ENCODE measurements at regions not wholly inside any gene's neighbourhood (a gene's known extent, or its start where the extent isn't known, plus 50 kb on each side); places are given as distances from the start of the nearest gene placed in this dataset.

- Histone ChIP-seq H3K4me1 (ENCODE audit: control insufficient read depth in 2 of 2, insufficient read depth in 1 of 2, low read depth in 1 of 2, low read length in 2 of 2) (no peaks in the 10 kb centered on the region), H2BK5ac (ENCODE audit: low read length) (no peak overlapping the region), H2BK120ac (ENCODE audit: low read depth, low read length) (no peak overlapping the region), H3K9ac (ENCODE audit: low read depth, low read length, poor library complexity) (no peak overlapping the region), H3K4me3 (ENCODE audit: low read length in 2 of 2) (no peak overlapping the region), H3K14ac (ENCODE audit: low read length) (no peak overlapping the region), H3K79me1 (ENCODE audit: low read depth, low read length) (no peaks in the 10 kb centered on the region), H3K9me3 (replicated peaks in 1 of 2; ENCODE audit: control insufficient read depth in 2 of 2, insufficient read depth in 1 of 2, low read depth in 1 of 2, low read length in 2 of 2) (no peaks in the 10 kb centered on the region), H3K4me2 (ENCODE audit: insufficient read depth, low read length, poor library complexity, severe bottlenecking) (no peak overlapping the region), H2AFZ (ENCODE audit: low read length) (no peak overlapping the region), H3K27me3 (ENCODE audit: control insufficient read depth in 3 of 3, insufficient read depth in 3 of 3, low read depth in 1 of 3, low read length in 3 of 3) (no peaks in the 10 kb centered on the region), H3K18ac (ENCODE audit: low read length) (no peak overlapping the region), H3K4ac (ENCODE audit: low read length) (no peak overlapping the region), H3K27ac (replicated peaks; ENCODE audit: low read length) (no peak overlapping the region), H3K23ac (ENCODE audit: low read depth, low read length, poor library complexity) (no peak overlapping the region), H4K91ac (ENCODE audit: low read depth, low read length, poor library complexity) (no peak overlapping the region), H2AK5ac (ENCODE audit: low read depth, low read length) (no peak overlapping the region), H2BK12ac (ENCODE audit: low read length) (no peak overlapping the region), H3K36me3 (replicated peaks in 1 of 2; ENCODE audit: control insufficient read depth in 2 of 2, insufficient read depth in 2 of 2, low read length in 2 of 2) (no peaks in the 10 kb centered on the region), H2BK15ac (ENCODE audit: low read length) (no peak overlapping the region), H4K8ac (ENCODE audit: low read depth, low read length) (no peak overlapping the region)
- no CpG with 5 or more reads among the region's 1 CpG for WGBS, 2 donors (ENCODE audit: extremely low coverage in 2 of 2, insufficient read length in 2 of 2, insufficient replicate concordance in 1 of 2)
- no peak for DNase-seq (ENCODE audit: low spot score)
Observed at GRCh38 chr4:177921715-177922114, 479.5 kb upstream of the AGA start.

- Histone ChIP-seq H3K4me2 (ENCODE audit: insufficient read depth, low read length, poor library complexity, severe bottlenecking) (no peak overlapping the region), H3K36me3 (replicated peaks in 1 of 2; ENCODE audit: control insufficient read depth in 2 of 2, insufficient read depth in 2 of 2, low read length in 2 of 2) (no peaks in the 10 kb centered on the region), H2AK5ac (ENCODE audit: low read depth, low read length) (no peak overlapping the region), H4K91ac (ENCODE audit: low read depth, low read length, poor library complexity) (no peak overlapping the region), H3K27me3 (ENCODE audit: control insufficient read depth in 3 of 3, insufficient read depth in 3 of 3, low read depth in 1 of 3, low read length in 3 of 3) (no peaks in the 10 kb centered on the region), H3K18ac (ENCODE audit: low read length) (no peak overlapping the region), H3K4me1 (ENCODE audit: control insufficient read depth in 2 of 2, insufficient read depth in 1 of 2, low read depth in 1 of 2, low read length in 2 of 2) (no peaks in the 10 kb centered on the region), H2BK120ac (ENCODE audit: low read depth, low read length) (no peak overlapping the region), H3K4ac (ENCODE audit: low read length) (no peak overlapping the region), H2BK15ac (ENCODE audit: low read length) (no peak overlapping the region), H3K4me3 (ENCODE audit: low read length in 2 of 2) (no peak overlapping the region), H3K9me3 (replicated peaks in 1 of 2; ENCODE audit: control insufficient read depth in 2 of 2, insufficient read depth in 1 of 2, low read depth in 1 of 2, low read length in 2 of 2) (no peaks in the 10 kb centered on the region), H3K27ac (replicated peaks; ENCODE audit: low read length) (no peak overlapping the region), H2BK12ac (ENCODE audit: low read length) (no peak overlapping the region), H3K9ac (ENCODE audit: low read depth, low read length, poor library complexity) (no peak overlapping the region), H3K23ac (ENCODE audit: low read depth, low read length, poor library complexity) (no peak overlapping the region), H3K79me1 (ENCODE audit: low read depth, low read length) (no peaks in the 10 kb centered on the region), H3K14ac (ENCODE audit: low read length) (no peak overlapping the region), H4K8ac (ENCODE audit: low read depth, low read length) (no peak overlapping the region), H2BK5ac (ENCODE audit: low read length) (no peak overlapping the region), H2AFZ (ENCODE audit: low read length) (no peak overlapping the region)
- no peak for DNase-seq (ENCODE audit: low spot score)
Observed at GRCh38 chr4:177923888-177924287, 481.7 kb upstream of the AGA start.

GRCh38 chr4:177937041-177937440 is 494.8 kb upstream of the AGA start:
- DNase-seq (ENCODE audit: low spot score), result no peak
- H2BK120ac ChIP-seq (ENCODE audit: low read depth, low read length), result no peak overlapping the region
- no peak overlapping the region for H2AFZ ChIP-seq (ENCODE audit: low read length)
- H3K14ac ChIP-seq (ENCODE audit: low read length), result no peak overlapping the region
- no peak overlapping the region for H2BK5ac ChIP-seq (ENCODE audit: low read length)
- H3K4me1 ChIP-seq (ENCODE audit: control insufficient read depth in 2 of 2, insufficient read depth in 1 of 2, low read depth in 1 of 2, low read length in 2 of 2), result no peaks in the 10 kb centered on the region
- no CpG with 5 or more reads among the region's 5 CpGs for WGBS, 2 donors (ENCODE audit: extremely low coverage in 2 of 2, insufficient read length in 2 of 2, insufficient replicate concordance in 1 of 2)
- H3K9ac ChIP-seq (ENCODE audit: low read depth, low read length, poor library complexity), result no peak overlapping the region
- no peak overlapping the region for H3K4ac ChIP-seq (ENCODE audit: low read length)
- H3K4me3 ChIP-seq (ENCODE audit: low read length in 2 of 2), result no peak overlapping the region
- no peak overlapping the region for H3K23ac ChIP-seq (ENCODE audit: low read depth, low read length, poor library complexity)
- no peaks in the 10 kb centered on the region for H3K9me3 ChIP-seq (replicated peaks in 1 of 2; ENCODE audit: control insufficient read depth in 2 of 2, insufficient read depth in 1 of 2, low read depth in 1 of 2, low read length in 2 of 2)
- H2BK12ac ChIP-seq (ENCODE audit: low read length), result no peak overlapping the region
- H4K8ac ChIP-seq (ENCODE audit: low read depth, low read length), result no peak overlapping the region
- no peaks in the 10 kb centered on the region for H3K79me1 ChIP-seq (ENCODE audit: low read depth, low read length)
- no peak overlapping the region for H4K91ac ChIP-seq (ENCODE audit: low read depth, low read length, poor library complexity)
- no peak overlapping the region for H3K27ac ChIP-seq (replicated peaks; ENCODE audit: low read length)
- H3K4me2 ChIP-seq (ENCODE audit: insufficient read depth, low read length, poor library complexity, severe bottlenecking), result no peak overlapping the region
- no peaks in the 10 kb centered on the region for H3K27me3 ChIP-seq (ENCODE audit: control insufficient read depth in 3 of 3, insufficient read depth in 3 of 3, low read depth in 1 of 3, low read length in 3 of 3)
- H3K18ac ChIP-seq (ENCODE audit: low read length), result no peak overlapping the region
- no peaks in the 10 kb centered on the region for H3K36me3 ChIP-seq (replicated peaks in 1 of 2; ENCODE audit: control insufficient read depth in 2 of 2, insufficient read depth in 2 of 2, low read length in 2 of 2)
- no peak overlapping the region for H2AK5ac ChIP-seq (ENCODE audit: low read depth, low read length)
- H2BK15ac ChIP-seq (ENCODE audit: low read length), result no peak overlapping the region

DNA sequence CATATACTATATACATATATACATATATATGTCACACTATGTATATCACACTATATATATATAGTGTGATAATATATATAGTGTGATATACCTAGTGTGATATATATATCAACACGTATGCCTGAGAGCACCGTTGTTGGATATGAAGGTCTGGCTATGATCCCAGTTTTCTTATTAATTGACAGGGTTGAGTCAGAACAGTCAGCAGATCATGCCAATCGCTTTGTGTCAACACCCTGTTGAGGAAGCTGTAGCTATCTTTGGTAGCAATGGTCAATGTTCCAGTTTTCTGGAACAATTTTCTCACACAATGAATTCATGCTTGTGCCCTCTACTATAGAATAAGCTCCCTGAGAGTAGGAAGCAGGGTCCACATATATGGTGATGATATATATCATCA is 496.0 kb upstream of the AGA start:
- Histone ChIP-seq H2BK15ac (ENCODE audit: low read length) (no peak overlapping the region), H4K91ac (ENCODE audit: low read depth, low read length, poor library complexity) (no peak overlapping the region), H3K27me3 (ENCODE audit: control insufficient read depth in 3 of 3, insufficient read depth in 3 of 3, low read depth in 1 of 3, low read length in 3 of 3) (no peaks in the 10 kb centered on the region), H2BK5ac (ENCODE audit: low read length) (no peak overlapping the region), H3K27ac (replicated peaks; ENCODE audit: low read length) (no peak overlapping the region), H2AK5ac (ENCODE audit: low read depth, low read length) (no peak overlapping the region), H4K8ac (ENCODE audit: low read depth, low read length) (no peak overlapping the region), H3K4me1 (ENCODE audit: control insufficient read depth in 2 of 2, insufficient read depth in 1 of 2, low read depth in 1 of 2, low read length in 2 of 2) (no peaks in the 10 kb centered on the region), H2BK12ac (ENCODE audit: low read length) (no peak overlapping the region), H2BK120ac (ENCODE audit: low read depth, low read length) (no peak overlapping the region), H3K9ac (ENCODE audit: low read depth, low read length, poor library complexity) (no peak overlapping the region), H3K14ac (ENCODE audit: low read length) (no peak overlapping the region), H3K4me3 (ENCODE audit: low read length in 2 of 2) (no peak overlapping the region), H3K9me3 (replicated peaks in 1 of 2; ENCODE audit: control insufficient read depth in 2 of 2, insufficient read depth in 1 of 2, low read depth in 1 of 2, low read length in 2 of 2) (no peaks in the 10 kb centered on the region), H3K4ac (ENCODE audit: low read length) (no peak overlapping the region), H3K18ac (ENCODE audit: low read length) (no peak overlapping the region), H2AFZ (ENCODE audit: low read length) (no peak overlapping the region), H3K79me1 (ENCODE audit: low read depth, low read length) (no peaks in the 10 kb centered on the region), H3K4me2 (ENCODE audit: insufficient read depth, low read length, poor library complexity, severe bottlenecking) (no peak overlapping the region), H3K36me3 (replicated peaks in 1 of 2; ENCODE audit: control insufficient read depth in 2 of 2, insufficient read depth in 2 of 2, low read length in 2 of 2) (no peaks in the 10 kb centered on the region), H3K23ac (ENCODE audit: low read depth, low read length, poor library complexity) (no peak overlapping the region)
- WGBS, 2 donors (ENCODE audit: extremely low coverage in 2 of 2, insufficient read length in 2 of 2, insufficient replicate concordance in 1 of 2), result no CpG with 5 or more reads among the region's 3 CpGs
- no peak for DNase-seq (ENCODE audit: low spot score)

Data from neuronal stem cell (in vitro differentiated cells).